GM20000 (cell line): ENCODE measurements at regions not wholly inside any gene's neighbourhood (a gene's known extent, or its start where the extent isn't known, plus 50 kb on each side); places are given as distances from the start of the nearest gene placed in this dataset.

Source experiments
- DNase-seq: peaks from one replicate; pipeline ENCODE4 v3.0.0; 2012; ENCODE audit warnings: low spot score
- TF ChIP-seq, protein P1 (sequence below): IDR thresholded peaks from 2 replicates; pipeline ENCODE4 v1.5.1; 2012; ENCODE audit warnings: mild to moderate bottlenecking, control low read depth; ENCODE audit errors: extremely low read depth, missing control alignments

DNA sequence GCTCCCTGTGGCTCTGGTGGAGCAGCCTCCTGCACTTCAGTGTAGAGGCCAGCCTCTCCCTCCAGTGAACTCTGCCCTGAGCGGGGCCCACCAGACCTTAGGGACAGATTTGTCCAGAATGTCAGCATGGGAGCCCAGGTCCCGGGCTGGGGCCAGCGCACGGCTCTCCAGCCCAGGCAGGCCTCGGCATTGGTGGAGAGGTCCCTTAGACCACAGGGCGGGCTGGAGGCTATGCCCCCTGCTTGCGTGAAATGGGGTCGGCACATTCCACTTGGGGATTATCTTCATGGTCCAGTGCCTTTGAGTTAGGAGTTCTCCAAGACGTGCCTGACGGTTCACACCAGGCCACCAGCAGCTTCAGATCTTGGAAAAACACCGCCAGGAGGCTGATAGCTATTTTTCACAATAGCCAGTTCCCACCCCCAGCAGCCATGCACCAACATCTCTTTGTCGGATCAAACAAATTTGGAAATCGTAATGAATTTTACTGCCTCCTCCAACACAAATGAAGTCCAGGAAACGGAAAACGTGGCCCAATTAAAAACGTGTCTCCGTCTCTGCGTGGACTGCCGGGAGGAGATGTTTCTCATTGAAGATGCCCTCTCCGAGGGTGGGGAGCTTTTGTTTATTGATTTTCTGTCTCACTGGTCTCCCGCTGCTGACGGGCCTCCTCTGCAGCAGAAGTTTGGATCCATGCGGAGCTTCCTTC is 110.0 kb upstream of the CIBAR2 start:
- no peak for DNase-seq
- TF ChIP-seq, protein P1, sequence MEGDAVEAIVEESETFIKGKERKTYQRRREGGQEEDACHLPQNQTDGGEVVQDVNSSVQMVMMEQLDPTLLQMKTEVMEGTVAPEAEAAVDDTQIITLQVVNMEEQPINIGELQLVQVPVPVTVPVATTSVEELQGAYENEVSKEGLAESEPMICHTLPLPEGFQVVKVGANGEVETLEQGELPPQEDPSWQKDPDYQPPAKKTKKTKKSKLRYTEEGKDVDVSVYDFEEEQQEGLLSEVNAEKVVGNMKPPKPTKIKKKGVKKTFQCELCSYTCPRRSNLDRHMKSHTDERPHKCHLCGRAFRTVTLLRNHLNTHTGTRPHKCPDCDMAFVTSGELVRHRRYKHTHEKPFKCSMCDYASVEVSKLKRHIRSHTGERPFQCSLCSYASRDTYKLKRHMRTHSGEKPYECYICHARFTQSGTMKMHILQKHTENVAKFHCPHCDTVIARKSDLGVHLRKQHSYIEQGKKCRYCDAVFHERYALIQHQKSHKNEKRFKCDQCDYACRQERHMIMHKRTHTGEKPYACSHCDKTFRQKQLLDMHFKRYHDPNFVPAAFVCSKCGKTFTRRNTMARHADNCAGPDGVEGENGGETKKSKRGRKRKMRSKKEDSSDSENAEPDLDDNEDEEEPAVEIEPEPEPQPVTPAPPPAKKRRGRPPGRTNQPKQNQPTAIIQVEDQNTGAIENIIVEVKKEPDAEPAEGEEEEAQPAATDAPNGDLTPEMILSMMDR: no peak

DNA sequence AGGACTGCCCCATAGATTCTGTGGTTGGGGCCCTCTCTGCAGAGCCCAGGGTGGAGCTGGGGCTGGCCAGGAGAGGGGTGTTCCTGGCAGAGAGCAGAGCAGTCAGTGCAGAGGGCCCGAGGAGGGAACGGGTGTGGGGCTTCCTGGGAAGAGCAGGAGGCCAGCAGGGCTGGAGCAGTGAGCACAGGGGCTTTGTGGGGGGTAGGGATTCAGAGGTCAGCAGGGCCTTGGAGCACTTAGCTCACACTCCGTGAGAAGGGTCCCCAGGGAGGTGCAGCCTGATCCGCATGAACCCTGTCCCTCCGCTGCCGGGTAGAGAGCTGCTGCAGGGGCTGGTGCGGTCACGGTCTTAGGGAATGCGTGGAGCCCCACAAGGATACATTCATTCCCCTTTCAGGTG is 113.0 kb upstream of the CIBAR2 start:
- DNase-seq: no peak
- TF ChIP-seq, protein P1: no peak

DNA sequence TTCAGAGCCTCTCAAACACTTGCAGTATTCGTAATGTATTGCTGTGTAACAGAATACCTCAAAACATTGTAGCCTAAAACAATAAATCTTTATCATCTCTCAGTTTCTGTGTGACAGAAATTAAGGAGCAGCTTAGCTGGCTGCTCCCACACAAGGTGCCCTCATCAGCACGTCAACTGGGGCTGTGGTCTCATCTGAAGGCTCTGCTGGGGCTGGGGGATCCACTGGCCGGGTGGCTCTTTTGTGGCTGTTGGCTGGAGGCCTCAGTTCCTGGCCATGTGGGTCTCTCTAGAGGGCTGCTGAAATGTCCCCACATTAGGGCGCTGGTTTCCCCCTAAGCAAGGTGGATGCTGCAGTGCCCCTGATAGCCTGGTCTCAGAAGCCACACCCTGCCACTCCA is 113.4 kb upstream of the CIBAR2 start:
- DNase-seq: no peak
- TF ChIP-seq, protein P1: no peak

DNA sequence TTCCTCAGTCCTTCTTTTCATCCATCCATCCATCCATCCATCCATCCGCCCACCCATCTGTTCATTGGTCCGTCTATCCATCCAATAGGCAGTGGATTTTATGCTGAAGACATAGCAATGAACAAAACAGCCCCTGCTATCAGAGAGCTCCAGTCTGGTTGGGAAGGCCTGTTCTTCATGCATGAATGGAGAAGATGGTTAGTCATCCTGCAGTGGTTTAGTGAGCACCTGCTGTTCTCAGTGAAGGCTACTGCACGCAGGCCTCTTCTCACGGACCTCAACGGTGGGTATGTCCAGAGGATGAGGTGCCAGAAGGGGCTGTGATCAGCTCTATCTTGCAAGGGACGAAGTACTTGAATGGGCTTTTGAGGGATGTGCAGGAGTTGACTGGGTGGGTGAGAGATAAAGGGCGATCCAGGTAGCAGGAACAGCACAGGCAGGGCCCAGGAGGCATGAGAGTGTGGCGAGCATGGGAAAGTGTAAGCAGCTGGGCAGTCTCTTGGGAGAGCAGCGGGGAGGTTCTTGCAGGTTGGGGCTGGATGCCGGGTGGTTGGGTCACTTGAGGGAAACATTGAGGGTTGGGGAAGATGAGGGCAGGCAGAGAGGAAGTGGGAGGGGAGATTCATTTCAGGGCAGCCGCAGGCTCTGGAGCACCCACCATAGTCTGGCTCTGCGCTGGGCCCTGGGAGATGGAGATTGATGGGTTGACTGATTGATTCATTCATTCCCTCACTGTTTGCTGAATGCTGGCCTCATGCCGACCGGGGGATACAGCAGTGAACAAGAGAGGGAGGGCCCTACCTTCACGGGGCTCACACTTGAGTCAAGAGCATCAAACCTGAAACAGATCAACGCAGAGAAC is 115.0 kb upstream of the CIBAR2 start:
- peak; percentile 92 for DNase-seq

DNA sequence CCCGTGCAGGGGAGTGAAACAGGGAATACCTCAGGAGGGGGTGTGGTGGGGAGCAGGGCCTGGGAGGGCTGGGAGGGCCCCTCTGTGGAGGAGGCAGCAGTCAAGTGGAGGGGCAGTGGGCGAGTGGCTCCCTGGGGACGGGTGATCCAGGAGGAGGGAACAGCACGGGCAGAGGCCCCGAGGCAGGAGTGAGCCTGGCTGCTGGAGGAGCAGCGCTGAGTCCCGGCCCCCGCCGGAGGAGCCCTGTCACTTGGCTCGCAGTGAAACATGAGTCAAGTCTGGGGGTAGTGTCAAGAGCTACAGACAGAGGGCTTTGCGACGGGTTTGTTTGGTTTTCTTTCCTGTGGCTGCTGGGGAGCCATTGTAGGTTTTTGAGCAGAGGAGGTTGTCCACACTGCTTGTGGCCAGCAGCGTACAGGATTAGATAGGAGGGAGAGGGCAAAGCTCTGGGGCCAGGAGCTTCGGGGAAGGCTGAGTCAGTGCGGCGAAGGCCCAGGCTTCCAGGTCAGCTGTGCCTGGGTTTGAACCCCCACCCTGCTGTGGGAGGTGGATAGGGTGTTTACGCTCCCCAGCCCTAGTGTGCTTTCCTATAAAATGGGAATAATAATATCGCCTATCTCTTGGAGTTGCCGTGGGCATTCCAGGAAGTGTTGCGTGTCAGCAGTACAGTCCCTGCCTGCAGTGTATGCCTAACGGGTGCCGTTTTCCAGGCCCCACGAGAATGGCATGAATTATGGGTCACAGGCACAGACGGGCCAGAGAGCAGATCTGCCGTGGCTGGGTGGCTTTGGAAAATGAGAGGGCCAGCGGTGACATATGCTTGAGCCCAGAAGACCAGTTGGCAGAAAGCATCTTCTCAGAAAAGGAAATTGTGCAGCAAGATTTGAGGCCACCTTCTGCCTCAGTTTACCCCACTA is 115.9 kb upstream of the CIBAR2 start:
- TF ChIP-seq, protein P1: no peak
- DNase-seq: peak; percentile 61

More for the DNA sequence above, 115.0 kb upstream of the CIBAR2 start:
- TF ChIP-seq, protein P1: no peak

DNA sequence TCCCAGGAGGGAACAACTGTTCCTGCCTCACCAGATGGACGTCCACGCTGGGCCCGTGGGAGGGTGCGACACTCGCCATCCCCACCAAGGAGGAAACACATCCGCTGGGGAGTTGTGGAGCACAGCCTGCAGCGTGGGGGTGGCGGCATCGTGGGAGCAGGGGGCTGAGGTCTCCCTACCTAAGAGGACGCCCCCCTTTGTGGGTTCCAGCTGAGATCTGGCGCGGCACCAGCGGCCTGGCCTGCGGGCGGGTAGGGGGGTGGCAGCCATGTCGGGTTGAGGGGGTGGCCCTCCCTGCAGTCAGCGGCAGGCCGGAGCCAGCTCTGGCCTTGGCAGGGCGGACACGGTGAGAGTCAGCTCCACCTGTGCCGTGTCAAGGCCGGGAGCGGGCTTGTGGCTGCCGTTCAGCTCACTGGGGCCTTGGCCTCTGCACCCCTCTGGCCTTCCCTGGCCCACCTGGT is 116.7 kb upstream of the CIBAR2 start:
- TF ChIP-seq, protein P1: no peak
- no peak for DNase-seq
